ENCODE measurements at regions not wholly inside any gene's neighbourhood (a gene's known extent, or its start where the extent isn't known, plus 50 kb on each side); places are given as distances from the start of the nearest gene placed in this dataset.
"Not testable (repeated sequence)": the region's sequence is repeated elsewhere in the genome, so short reads cannot be mapped to it uniquely, and the experiment has no call there.

DNA sequence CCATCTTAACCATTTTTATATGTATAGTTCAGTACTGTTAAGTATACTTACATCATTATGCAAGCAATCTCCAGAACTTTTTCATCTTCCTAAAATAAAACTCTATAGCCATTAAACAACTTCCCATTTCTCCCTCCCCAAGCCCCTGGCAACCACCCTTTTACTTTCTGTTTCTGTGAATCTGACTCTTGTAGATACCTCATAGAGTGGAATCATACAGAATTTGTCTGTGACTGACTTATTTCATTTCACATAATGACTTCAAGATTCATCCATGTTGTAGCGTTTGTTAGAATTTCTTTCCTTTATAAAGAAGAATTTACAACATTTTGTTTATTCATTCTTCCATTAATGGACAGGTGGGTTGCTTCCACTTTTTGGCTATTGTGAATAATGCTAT is 91.2 kb upstream of the FREM3 start:
- not testable (repeated sequence) for H2BK120ac ChIP-seq (ENCODE audit: low read depth, low read length); H2AFZ ChIP-seq (ENCODE audit: low read length); H2BK5ac ChIP-seq (ENCODE audit: low read length); H3K36me3 ChIP-seq (replicated peaks in 1 of 2; ENCODE audit: control insufficient read depth in 2 of 2, insufficient read depth in 2 of 2, low read length in 2 of 2); H3K9ac ChIP-seq (ENCODE audit: low read depth, low read length, poor library complexity); H4K8ac ChIP-seq (ENCODE audit: low read depth, low read length); H2BK12ac ChIP-seq (ENCODE audit: low read length); H3K18ac ChIP-seq (ENCODE audit: low read length); DNase-seq (ENCODE audit: low spot score); H3K4ac ChIP-seq (ENCODE audit: low read length); H3K4me2 ChIP-seq (ENCODE audit: insufficient read depth, low read length, poor library complexity, severe bottlenecking); H4K91ac ChIP-seq (ENCODE audit: low read depth, low read length, poor library complexity); H3K4me1 ChIP-seq (ENCODE audit: control insufficient read depth in 2 of 2, insufficient read depth in 1 of 2, low read depth in 1 of 2, low read length in 2 of 2); H2AK5ac ChIP-seq (ENCODE audit: low read depth, low read length); H3K79me1 ChIP-seq (ENCODE audit: low read depth, low read length); H3K23ac ChIP-seq (ENCODE audit: low read depth, low read length, poor library complexity); H3K27me3 ChIP-seq (ENCODE audit: control insufficient read depth in 3 of 3, insufficient read depth in 3 of 3, low read depth in 1 of 3, low read length in 3 of 3); H3K27ac ChIP-seq (replicated peaks; ENCODE audit: low read length); H2BK15ac ChIP-seq (ENCODE audit: low read length); H3K9me3 ChIP-seq (replicated peaks in 1 of 2; ENCODE audit: control insufficient read depth in 2 of 2, insufficient read depth in 1 of 2, low read depth in 1 of 2, low read length in 2 of 2); H3K14ac ChIP-seq (ENCODE audit: low read length); H3K4me3 ChIP-seq (ENCODE audit: low read length in 2 of 2)
- no CpG with 5 or more reads among the region's 1 CpG for WGBS, 2 donors (ENCODE audit: extremely low coverage in 2 of 2, insufficient read length in 2 of 2, insufficient replicate concordance in 1 of 2)

DNA sequence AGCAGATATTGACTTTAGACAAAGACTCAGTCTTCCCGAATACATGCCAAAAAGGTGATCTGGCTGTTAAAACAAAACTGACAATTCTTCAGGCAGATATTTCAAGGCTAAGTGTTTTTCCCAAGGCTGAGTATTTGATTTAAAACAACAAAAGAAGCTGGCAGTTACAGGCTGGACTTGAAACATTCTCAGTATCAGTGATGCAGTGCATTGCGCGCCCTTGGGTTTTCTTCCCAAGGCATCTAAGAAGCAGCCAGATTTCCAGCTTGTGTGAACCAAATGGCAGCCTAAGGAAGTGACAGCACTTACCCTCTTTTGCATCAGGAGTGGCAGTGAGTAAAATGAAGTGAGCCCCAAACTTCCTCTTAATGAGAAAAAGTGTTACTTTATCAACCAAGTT is 90.0 kb upstream of the FREM3 start:
- H4K8ac ChIP-seq (ENCODE audit: low read depth, low read length); H2BK5ac ChIP-seq (ENCODE audit: low read length); H3K27ac ChIP-seq (replicated peaks; ENCODE audit: low read length); H2AK5ac ChIP-seq (ENCODE audit: low read depth, low read length); H3K27me3 ChIP-seq (ENCODE audit: control insufficient read depth in 3 of 3, insufficient read depth in 3 of 3, low read depth in 1 of 3, low read length in 3 of 3); H3K4ac ChIP-seq (ENCODE audit: low read length); H3K79me1 ChIP-seq (ENCODE audit: low read depth, low read length); H2BK15ac ChIP-seq (ENCODE audit: low read length); H2BK120ac ChIP-seq (ENCODE audit: low read depth, low read length); H2AFZ ChIP-seq (ENCODE audit: low read length); H3K9ac ChIP-seq (ENCODE audit: low read depth, low read length, poor library complexity); H3K9me3 ChIP-seq (replicated peaks in 1 of 2; ENCODE audit: control insufficient read depth in 2 of 2, insufficient read depth in 1 of 2, low read depth in 1 of 2, low read length in 2 of 2); DNase-seq (ENCODE audit: low spot score); H3K18ac ChIP-seq (ENCODE audit: low read length); H3K4me3 ChIP-seq (ENCODE audit: low read length in 2 of 2); H2BK12ac ChIP-seq (ENCODE audit: low read length); H3K4me1 ChIP-seq (ENCODE audit: control insufficient read depth in 2 of 2, insufficient read depth in 1 of 2, low read depth in 1 of 2, low read length in 2 of 2); H4K91ac ChIP-seq (ENCODE audit: low read depth, low read length, poor library complexity); H3K14ac ChIP-seq (ENCODE audit: low read length); H3K23ac ChIP-seq (ENCODE audit: low read depth, low read length, poor library complexity); H3K36me3 ChIP-seq (replicated peaks in 1 of 2; ENCODE audit: control insufficient read depth in 2 of 2, insufficient read depth in 2 of 2, low read length in 2 of 2); H3K4me2 ChIP-seq (ENCODE audit: insufficient read depth, low read length, poor library complexity, severe bottlenecking): not testable (repeated sequence)
- no CpG with 5 or more reads among the region's 3 CpGs for WGBS, 2 donors (ENCODE audit: extremely low coverage in 2 of 2, insufficient read length in 2 of 2, insufficient replicate concordance in 1 of 2)

DNA sequence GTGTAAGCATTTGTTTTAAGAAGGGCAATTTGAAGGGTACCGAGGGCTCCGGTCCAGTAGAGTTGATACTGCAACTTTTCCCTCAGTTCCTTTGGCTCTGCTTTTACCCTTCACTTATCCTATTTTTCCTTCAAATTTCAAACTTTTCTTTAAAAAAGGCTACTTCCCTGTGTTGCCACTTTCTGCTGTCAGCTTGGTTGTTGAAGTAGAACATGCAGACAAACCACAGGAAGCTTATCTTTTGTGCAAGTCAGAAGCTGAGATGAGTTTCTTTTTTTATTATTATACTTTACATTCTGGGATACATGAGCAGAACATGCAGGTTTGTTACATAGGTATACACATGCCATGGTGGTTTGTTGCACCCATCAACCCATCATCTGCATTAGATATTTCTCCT is 89.1 kb upstream of the FREM3 start:
- DNase-seq (ENCODE audit: low spot score); H4K8ac ChIP-seq (ENCODE audit: low read depth, low read length); H3K18ac ChIP-seq (ENCODE audit: low read length): not testable (repeated sequence)

DNA sequence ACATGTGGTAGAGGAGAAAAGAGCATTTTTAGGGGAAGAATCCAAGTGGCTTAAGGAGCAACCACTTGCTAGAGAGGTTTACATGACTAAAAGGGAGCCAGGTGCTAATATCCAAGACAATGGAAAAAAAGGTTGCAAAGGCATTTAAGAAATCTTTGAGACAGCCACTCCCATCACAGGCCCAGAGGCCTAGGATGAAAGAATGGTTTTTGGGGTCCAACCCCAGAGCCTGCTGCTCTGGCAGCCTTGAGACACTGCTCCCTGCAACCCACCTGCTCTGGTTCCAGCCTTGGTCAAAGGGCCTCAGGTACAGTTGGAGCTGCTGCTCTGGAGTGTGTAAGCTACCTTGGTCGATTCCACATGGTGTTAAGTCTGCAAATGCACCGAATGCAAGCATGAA is 84.1 kb upstream of the FREM3 start:
- no peaks in the 10 kb centered on the region for H3K4me1 ChIP-seq (ENCODE audit: control insufficient read depth in 2 of 2, insufficient read depth in 1 of 2, low read depth in 1 of 2, low read length in 2 of 2)
- H3K27me3 ChIP-seq (ENCODE audit: control insufficient read depth in 3 of 3, insufficient read depth in 3 of 3, low read depth in 1 of 3, low read length in 3 of 3): no peaks in the 10 kb centered on the region
- no peak overlapping the region for H2AFZ ChIP-seq (ENCODE audit: low read length)
- H3K9ac ChIP-seq (ENCODE audit: low read depth, low read length, poor library complexity): no peak overlapping the region
- no peak overlapping the region for H3K4me3 ChIP-seq (ENCODE audit: low read length in 2 of 2)
- H3K36me3 ChIP-seq (replicated peaks in 1 of 2; ENCODE audit: control insufficient read depth in 2 of 2, insufficient read depth in 2 of 2, low read length in 2 of 2): no peaks in the 10 kb centered on the region
- no peak overlapping the region for H4K8ac ChIP-seq (ENCODE audit: low read depth, low read length)
- peaks cover 0 to 3% of the 10 kb centered on the region in 2 donors for H3K9me3 ChIP-seq (replicated peaks in 1 of 2; ENCODE audit: control insufficient read depth in 2 of 2, insufficient read depth in 1 of 2, low read depth in 1 of 2, low read length in 2 of 2)
- H4K91ac ChIP-seq (ENCODE audit: low read depth, low read length, poor library complexity): no peak overlapping the region
- WGBS, 2 donors (ENCODE audit: extremely low coverage in 2 of 2, insufficient read length in 2 of 2, insufficient replicate concordance in 1 of 2): no CpG with 5 or more reads among the region's 2 CpGs
- H3K18ac ChIP-seq (ENCODE audit: low read length): no peak overlapping the region
- no peak overlapping the region for H2BK12ac ChIP-seq (ENCODE audit: low read length)
- H2BK5ac ChIP-seq (ENCODE audit: low read length): no peak overlapping the region
- H2AK5ac ChIP-seq (ENCODE audit: low read depth, low read length): no peak overlapping the region
- H3K23ac ChIP-seq (ENCODE audit: low read depth, low read length, poor library complexity): no peak overlapping the region
- no peak for DNase-seq (ENCODE audit: low spot score)
- H3K79me1 ChIP-seq (ENCODE audit: low read depth, low read length): no peaks in the 10 kb centered on the region
- no peak overlapping the region for H3K4ac ChIP-seq (ENCODE audit: low read length)
- H3K14ac ChIP-seq (ENCODE audit: low read length): no peak overlapping the region
- H3K4me2 ChIP-seq (ENCODE audit: insufficient read depth, low read length, poor library complexity, severe bottlenecking): no peak overlapping the region
- H2BK15ac ChIP-seq (ENCODE audit: low read length): no peak overlapping the region
- H2BK120ac ChIP-seq (ENCODE audit: low read depth, low read length): no peak overlapping the region
- no peak overlapping the region for H3K27ac ChIP-seq (replicated peaks; ENCODE audit: low read length)

More for the DNA sequence above, 89.1 kb upstream of the FREM3 start:
- H2AK5ac ChIP-seq (ENCODE audit: low read depth, low read length); H2BK15ac ChIP-seq (ENCODE audit: low read length); H2BK120ac ChIP-seq (ENCODE audit: low read depth, low read length); H2AFZ ChIP-seq (ENCODE audit: low read length); H3K27me3 ChIP-seq (ENCODE audit: control insufficient read depth in 3 of 3, insufficient read depth in 3 of 3, low read depth in 1 of 3, low read length in 3 of 3); H3K4ac ChIP-seq (ENCODE audit: low read length); H3K4me2 ChIP-seq (ENCODE audit: insufficient read depth, low read length, poor library complexity, severe bottlenecking); H3K36me3 ChIP-seq (replicated peaks in 1 of 2; ENCODE audit: control insufficient read depth in 2 of 2, insufficient read depth in 2 of 2, low read length in 2 of 2); H2BK12ac ChIP-seq (ENCODE audit: low read length); H3K79me1 ChIP-seq (ENCODE audit: low read depth, low read length); H3K9ac ChIP-seq (ENCODE audit: low read depth, low read length, poor library complexity); H3K27ac ChIP-seq (replicated peaks; ENCODE audit: low read length); H3K14ac ChIP-seq (ENCODE audit: low read length); H3K23ac ChIP-seq (ENCODE audit: low read depth, low read length, poor library complexity); H3K4me3 ChIP-seq (ENCODE audit: low read length in 2 of 2); H3K4me1 ChIP-seq (ENCODE audit: control insufficient read depth in 2 of 2, insufficient read depth in 1 of 2, low read depth in 1 of 2, low read length in 2 of 2); H3K9me3 ChIP-seq (replicated peaks in 1 of 2; ENCODE audit: control insufficient read depth in 2 of 2, insufficient read depth in 1 of 2, low read depth in 1 of 2, low read length in 2 of 2); H4K91ac ChIP-seq (ENCODE audit: low read depth, low read length, poor library complexity); H2BK5ac ChIP-seq (ENCODE audit: low read length): not testable (repeated sequence)
- WGBS, 2 donors (ENCODE audit: extremely low coverage in 2 of 2, insufficient read length in 2 of 2, insufficient replicate concordance in 1 of 2): no CpG with 5 or more reads among the region's 2 CpGs

Measured in neuronal stem cell (in vitro differentiated cells).